ENCODE measurements at regions not wholly inside any gene's neighbourhood (a gene's known extent, or its start where the extent isn't known, plus 50 kb on each side); places are given as distances from the start of the nearest gene placed in this dataset.

DNA sequence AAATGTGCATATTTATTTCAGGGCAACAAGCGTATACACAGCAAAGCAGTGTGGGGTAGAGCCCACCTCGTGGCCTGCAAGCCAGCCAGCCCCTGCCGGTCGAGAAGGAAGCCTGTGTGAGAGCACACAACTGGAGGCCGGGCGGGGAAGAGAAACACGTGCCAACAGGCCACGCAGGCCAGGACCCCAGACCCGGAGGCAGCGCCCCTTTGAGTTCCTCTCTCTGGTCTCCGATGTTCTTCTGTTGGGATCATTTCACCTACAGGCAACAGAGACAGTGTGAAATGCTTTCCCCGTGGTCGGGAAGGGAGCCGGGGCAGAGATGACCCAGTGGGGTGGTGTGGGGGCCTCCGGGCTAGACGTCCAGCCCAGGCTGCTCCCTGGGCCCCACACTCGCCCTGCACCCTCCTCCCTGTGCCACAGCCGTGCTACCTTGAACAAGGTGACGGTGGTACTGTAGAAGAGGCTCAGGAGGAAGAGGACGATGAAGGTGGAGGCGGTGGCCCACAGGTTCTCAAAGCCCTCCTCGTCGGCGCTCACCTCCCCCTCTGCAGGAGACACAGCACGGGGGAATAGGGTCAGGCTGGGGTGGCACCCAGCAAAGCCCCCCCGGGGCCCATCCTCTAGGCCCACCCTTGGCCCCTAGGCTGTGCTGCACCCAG, 325.5 kb downstream of the TMEM121 start:
- H3K4me1 Mint-ChIP-seq (ENCODE audit: low read depth), result peaks cover 7% of the 10 kb centered on the region
- H3K36me3 Mint-ChIP-seq (ENCODE audit: low read depth), result peaks cover 6% of the 10 kb centered on the region
- H3K9me3 Mint-ChIP-seq, result no peaks in the 10 kb centered on the region
- H3K4me3 Mint-ChIP-seq, result no peak overlapping the region
- H3K27me3 Mint-ChIP-seq (ENCODE audit: low read depth), result no peaks in the 10 kb centered on the region
- no peak overlapping the region for H3K27ac Mint-ChIP-seq

DNA sequence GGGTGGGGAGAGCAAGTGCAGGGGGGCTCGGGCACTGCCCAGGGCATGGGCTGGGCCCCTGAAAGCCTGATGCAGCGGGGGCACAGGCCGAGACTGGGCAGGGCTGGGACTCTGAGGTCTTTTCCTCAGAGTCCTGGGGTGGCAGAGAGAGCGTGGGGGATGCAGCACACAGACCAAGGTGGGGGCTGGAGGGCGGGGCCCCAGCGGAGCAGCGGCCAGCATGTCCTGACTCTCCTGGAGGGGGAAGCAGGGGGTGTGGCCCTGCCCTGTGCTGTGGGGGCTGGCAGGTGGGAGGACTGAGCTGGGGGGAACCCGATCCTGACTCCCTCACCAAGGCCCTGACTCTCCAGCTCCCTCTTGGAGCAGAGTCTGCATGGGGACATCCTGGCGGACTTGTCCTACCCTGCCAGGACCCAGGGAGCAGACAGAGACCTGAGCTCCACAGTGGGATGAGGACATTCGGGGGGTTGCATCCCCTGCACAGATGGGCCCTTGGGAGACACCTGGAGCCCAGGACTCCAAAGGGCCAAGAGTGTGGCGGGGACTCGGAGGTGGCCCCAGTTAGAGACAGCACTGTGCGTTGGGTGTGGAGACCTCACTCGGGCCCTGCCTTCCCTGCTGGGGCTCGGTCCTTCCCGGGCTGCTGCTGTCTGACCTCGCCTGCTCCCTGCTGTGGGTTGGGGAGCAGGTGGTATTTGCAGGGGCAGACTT, 326.1 kb downstream of the TMEM121 start:
- no peak overlapping the region for H3K27ac Mint-ChIP-seq
- H3K9me3 Mint-ChIP-seq, result no peaks in the 10 kb centered on the region
- peaks cover 6% of the 10 kb centered on the region for H3K36me3 Mint-ChIP-seq (ENCODE audit: low read depth)
- peaks cover 10% of the 10 kb centered on the region for H3K4me1 Mint-ChIP-seq (ENCODE audit: low read depth)
- H3K4me3 Mint-ChIP-seq, result no peak overlapping the region
- no peaks in the 10 kb centered on the region for H3K27me3 Mint-ChIP-seq (ENCODE audit: low read depth)

DNA sequence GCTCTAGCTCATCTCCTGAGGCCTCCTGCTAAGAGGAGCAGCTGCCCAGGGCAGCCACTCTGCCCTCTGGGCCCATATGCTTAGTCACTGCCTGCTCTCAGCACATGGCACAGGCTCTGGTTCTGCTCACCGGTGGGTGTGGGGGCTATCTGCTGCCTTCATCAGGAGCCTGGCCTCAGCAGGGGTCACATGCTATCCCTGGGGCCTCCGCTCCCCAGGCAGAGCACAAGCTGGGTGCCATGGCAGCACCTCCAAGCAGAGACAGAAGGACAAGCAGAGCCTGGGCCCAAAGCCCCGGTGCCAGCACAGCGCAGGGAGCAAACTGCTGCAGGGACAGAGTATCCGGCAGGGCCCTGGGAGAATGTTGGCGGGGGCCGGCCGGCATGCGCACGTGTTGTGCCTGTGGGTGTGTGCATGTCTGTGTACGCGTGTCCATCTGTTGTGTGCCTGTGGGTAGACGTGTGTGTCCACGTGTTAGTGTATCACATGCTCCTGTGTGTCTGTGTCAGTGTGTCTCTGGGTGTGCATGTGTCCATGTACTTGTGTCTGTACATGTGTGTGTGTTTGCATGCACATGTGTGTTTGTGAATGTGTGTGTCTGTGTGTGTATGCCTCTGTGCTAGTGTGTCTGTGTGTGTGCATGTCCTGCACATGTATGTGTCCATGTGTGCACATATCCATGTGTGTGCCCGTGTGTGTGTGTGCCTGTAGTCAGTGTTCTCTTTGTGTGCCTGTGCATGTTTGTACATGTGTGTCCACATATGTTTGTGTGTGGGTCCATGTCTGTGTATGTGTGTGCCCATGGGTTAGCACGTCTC, 326.9 kb downstream of the TMEM121 start:
- peaks cover 6% of the 10 kb centered on the region for H3K36me3 Mint-ChIP-seq (ENCODE audit: low read depth)
- no peaks in the 10 kb centered on the region for H3K9me3 Mint-ChIP-seq
- no peak overlapping the region for H3K4me3 Mint-ChIP-seq
- no peak overlapping the region for H3K27ac Mint-ChIP-seq
- H3K4me1 Mint-ChIP-seq (ENCODE audit: low read depth), result peaks cover 16% of the 10 kb centered on the region
- H3K27me3 Mint-ChIP-seq (ENCODE audit: low read depth), result no peaks in the 10 kb centered on the region

DNA sequence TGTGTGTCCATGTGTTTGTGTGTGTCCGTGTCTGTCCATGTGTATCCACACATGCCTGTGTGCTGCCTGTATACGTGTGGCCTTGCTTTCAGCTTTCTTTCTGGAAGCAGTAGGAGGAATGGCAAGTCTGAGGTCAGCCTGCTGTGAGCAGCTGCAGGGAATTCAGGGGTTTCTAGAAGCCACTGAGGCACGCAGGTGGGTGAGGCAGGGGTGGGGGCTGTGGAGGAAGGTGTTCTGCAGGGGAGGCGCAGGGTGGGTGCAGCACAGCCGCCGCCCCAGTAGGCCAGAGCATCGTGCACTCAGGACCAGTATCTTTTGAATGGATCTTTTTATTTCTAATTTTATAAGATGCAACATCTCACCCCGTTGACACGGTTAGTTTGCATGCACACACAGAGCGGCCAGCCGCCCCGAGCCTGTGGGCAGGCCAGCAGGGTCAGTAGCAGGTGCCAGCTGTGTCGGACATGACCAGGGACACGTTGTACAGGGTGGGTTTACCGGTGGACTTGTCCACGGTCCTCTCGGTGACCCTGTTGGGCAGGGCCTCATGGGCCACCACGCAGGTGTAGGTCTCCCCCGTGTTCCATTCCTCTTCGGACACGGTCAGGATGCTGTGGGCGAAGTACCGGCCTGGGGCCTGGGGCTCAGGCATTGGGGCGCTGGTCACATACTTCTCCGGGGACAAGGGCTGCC, 327.7 kb downstream of the TMEM121 start:
- peaks cover 23% of the 10 kb centered on the region for H3K4me1 Mint-ChIP-seq (ENCODE audit: low read depth)
- no peaks in the 10 kb centered on the region for H3K27me3 Mint-ChIP-seq (ENCODE audit: low read depth)
- no peak overlapping the region for H3K27ac Mint-ChIP-seq
- H3K36me3 Mint-ChIP-seq (ENCODE audit: low read depth), result peaks cover 6% of the 10 kb centered on the region
- H3K9me3 Mint-ChIP-seq, result no peaks in the 10 kb centered on the region
- H3K4me3 Mint-ChIP-seq, result no peak overlapping the region

DNA sequence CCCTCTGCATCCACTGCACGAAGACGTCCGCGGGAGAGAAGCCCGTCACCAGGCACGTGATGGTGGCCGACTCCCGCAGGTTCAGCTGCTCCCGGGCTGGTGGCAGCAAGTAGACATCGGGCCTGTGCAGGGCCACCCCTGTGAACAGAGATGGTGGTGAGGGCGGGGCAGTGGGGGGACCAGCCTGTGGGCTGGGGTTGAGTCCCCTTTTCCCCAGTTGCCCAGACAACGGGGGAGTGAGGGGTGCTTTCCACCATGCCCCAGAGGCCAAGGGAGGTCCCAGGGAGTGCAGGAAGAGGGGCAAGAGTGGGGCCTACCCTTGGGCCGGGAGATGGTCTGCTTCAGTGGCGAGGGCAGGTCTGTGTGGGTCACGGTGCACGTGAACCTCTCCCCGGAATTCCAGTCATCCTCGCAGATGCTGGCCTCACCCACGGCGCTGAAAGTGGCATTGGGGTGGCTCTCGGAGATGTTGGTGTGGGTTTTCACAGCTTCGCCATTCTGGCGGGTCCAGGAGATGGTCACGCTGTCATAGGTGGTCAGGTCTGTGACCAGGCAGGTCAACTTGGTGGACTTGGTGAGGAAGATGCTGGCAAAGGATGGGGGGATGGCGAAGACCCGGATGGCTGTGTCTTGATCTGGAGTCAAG, 328.3 kb downstream of the TMEM121 start:
- Mint-ChIP-seq H3K27me3 (ENCODE audit: low read depth) (no peaks in the 10 kb centered on the region), H3K36me3 (ENCODE audit: low read depth) (peaks cover 6% of the 10 kb centered on the region), H3K27ac (no peak overlapping the region), H3K4me1 (ENCODE audit: low read depth) (peaks cover 23% of the 10 kb centered on the region), H3K4me3 (no peak overlapping the region), H3K9me3 (no peaks in the 10 kb centered on the region)

DNA sequence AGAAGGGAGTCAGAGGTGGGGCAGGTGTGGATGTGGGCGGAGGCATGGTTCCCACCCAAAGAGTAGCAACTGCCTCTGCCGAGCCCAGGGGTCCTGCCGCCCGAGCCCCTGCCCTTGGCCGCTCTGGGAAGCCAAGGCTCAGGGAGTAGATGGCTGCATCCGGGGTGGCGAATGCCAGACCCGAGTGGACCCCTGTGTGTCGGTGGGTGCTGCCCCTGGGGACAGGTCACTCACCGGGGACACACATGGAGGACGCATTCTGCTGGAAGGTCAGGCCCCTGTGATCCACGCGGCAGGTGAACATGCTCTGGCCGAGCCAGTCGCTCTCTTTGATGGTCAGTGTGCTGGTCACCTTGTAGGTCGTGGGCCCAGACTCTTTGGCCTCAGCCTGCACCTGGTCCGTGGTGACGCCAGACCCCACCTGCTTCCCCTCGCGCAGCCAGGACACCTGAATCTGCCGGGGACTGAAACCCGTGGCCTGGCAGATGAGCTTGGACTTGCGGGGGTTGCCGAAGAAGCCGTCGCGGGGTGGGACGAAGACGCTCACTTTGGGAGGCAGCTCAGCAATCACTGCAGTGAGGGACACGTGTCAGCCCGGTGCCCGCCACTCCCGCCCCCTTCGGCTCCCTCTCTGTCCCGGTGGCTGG, 329.0 kb downstream of the TMEM121 start:
- no peaks in the 10 kb centered on the region for H3K27me3 Mint-ChIP-seq (ENCODE audit: low read depth)
- no peak overlapping the region for H3K4me3 Mint-ChIP-seq
- H3K27ac Mint-ChIP-seq, result no peak overlapping the region

DNA sequence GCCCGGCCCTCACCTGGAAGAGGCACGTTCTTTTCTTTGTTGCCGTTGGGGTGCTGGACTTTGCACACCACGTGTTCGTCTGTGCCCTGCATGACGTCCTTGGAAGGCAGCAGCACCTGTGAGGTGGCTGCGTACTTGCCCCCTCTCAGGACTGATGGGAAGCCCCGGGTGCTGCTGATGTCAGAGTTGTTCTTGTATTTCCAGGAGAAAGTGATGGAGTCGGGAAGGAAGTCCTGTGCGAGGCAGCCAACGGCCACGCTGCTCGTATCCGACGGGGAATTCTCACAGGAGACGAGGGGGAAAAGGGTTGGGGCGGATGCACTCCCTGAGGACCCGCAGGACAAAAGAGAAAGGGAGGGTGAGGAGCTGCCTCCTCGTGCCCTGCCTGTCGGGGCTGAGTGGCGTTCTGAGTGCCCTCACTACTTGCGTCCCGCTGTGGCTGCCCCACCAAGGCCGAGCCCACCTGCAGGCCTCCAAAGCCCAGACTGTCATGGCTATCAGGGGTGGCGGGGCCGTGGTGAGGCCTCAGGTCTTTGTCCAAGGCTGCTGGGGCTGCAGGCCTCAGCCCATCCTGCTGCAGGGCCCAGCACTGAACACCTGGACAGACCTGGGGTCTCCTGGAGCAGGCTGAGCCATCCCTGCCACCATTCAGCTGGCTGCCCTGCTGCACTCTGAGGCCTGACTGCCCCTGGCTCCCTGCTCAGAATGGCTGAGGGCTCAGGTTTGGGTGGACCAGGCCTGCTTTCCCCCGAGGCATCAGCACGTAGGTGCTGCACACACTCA, 329.7 kb downstream of the TMEM121 start:
- peak overlapping the region; percentile 37 for H3K4me3 Mint-ChIP-seq
- no peaks in the 10 kb centered on the region for H3K9me3 Mint-ChIP-seq
- peaks cover 34% of the 10 kb centered on the region for H3K4me1 Mint-ChIP-seq (ENCODE audit: low read depth)
- peak overlapping the region; percentile 59 for H3K27ac Mint-ChIP-seq
- H3K27me3 Mint-ChIP-seq (ENCODE audit: low read depth), result no peaks in the 10 kb centered on the region
- peaks cover 9% of the 10 kb centered on the region for H3K36me3 Mint-ChIP-seq (ENCODE audit: low read depth)

More for the DNA sequence above, 329.0 kb downstream of the TMEM121 start:
- Mint-ChIP-seq H3K9me3 (no peaks in the 10 kb centered on the region), H3K4me1 (ENCODE audit: low read depth) (peaks cover 27% of the 10 kb centered on the region), H3K36me3 (ENCODE audit: low read depth) (peaks cover 8% of the 10 kb centered on the region)

DNA sequence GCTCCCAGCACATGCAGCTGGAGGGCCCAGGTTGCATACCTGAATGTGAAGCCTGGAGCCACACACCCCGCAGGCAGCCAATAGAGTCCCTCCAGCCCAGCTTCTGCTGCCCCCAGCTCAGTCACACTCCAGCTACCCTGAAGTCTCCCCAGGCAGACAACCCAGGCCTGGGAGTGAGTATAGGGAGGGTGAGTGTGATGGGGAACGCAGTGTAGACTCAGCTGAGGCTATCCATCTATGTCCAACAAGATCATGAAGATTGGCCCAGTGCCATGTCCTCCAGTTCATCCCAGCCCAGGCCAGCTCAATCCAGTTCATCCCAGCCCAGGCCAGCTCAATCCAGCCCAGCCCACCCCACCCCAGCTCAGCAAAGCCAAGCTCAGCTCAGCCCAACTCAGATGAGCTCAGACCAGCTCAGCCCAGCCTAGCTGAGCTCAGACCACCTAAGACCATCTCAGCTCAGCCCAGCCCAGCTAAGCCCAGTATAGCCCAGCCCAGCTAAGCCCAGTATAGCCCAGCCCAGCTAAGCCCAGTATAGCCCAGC, 330.4 kb downstream of the TMEM121 start:
- peak overlapping the region; percentile 59 for H3K27ac Mint-ChIP-seq

DNA sequence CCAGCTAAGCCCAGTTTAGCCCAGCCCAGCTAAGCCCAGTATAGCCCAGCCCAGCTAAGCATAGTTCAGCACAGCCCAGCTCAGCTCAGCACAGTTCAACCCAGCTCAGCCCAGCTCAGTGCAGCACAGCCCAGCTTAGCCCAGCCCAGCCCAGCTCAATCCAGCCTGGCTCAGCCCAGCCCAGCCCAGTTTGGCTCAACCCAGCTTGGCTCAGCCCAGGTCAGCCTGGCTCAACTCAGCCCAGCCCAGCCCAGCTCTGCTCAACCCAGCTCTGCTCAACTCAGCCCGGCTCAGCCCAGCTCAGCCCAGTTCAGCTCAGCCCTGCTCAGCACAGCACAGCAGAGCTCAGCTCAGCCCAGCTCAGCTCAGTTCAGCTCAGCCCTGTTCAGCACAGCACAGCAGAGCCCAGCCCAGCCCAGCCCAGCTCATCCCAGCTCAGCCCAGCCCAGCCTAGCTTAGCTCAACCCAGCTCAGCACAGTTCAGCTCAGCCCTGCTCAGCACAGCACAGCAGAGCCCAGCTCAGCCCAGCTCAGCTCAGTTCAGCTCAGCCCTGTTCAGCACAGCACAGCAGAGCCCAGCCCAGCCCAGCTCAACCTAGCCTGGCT, 330.9 kb downstream of the TMEM121 start:
- Mint-ChIP-seq H3K4me1 (ENCODE audit: low read depth) (peaks cover 46% of the 10 kb centered on the region), H3K27me3 (ENCODE audit: low read depth) (no peaks in the 10 kb centered on the region), H3K27ac (peak overlapping the region; percentile 63), H3K4me3 (peak overlapping the region; percentile 63), H3K36me3 (ENCODE audit: low read depth) (peaks cover 9% of the 10 kb centered on the region), H3K9me3 (no peaks in the 10 kb centered on the region)

More for the DNA sequence above, 330.4 kb downstream of the TMEM121 start:
- Mint-ChIP-seq H3K4me1 (ENCODE audit: low read depth) (peaks cover 41% of the 10 kb centered on the region), H3K36me3 (ENCODE audit: low read depth) (peaks cover 9% of the 10 kb centered on the region), H3K27me3 (ENCODE audit: low read depth) (no peaks in the 10 kb centered on the region), H3K9me3 (no peaks in the 10 kb centered on the region), H3K4me3 (peak overlapping the region; percentile 36)

DNA sequence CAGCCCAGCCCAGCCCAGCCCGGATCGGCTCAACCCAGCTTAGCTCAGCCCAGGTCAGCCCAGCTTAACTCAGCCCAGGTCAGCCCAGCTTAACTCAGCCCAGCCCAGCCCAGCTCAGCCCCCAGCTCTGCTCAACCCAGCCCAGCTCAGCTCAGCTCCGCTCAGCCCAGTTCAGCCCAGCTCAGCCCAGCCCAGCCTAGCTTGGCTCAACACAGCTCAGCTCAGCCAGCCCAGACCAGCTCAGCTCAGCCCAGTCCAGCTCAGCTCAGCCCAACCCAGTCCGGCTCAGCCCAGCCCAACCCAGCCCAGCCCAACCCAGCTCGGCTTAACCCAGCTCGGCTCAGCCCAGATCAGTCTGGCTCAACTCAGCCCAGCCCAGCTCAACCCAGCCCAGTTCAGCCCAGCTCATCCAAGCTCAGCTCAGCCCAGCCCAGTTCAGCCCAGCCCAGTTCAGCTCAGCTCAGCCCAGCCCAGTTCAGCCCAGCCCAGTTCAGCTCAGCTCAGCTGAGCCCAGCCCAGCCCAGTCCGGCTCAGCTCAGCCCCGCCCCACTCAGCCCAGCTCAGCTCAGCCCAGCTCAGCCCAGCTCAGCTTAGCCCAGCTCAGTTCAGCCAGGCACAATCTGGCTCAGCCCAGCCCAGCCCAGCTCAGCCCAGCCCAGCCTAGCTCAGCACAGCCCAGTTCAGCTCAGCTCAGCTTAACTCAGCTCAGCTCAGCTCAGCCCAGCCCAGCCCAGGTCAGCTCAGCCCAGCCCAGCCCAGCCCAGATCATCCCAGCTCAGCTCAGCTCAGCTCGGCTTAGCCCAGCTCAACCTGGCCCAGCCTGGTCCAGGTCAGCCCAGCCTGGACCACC, 331.7 kb downstream of the TMEM121 start:
- Mint-ChIP-seq H3K27me3 (ENCODE audit: low read depth) (no peaks in the 10 kb centered on the region), H3K9me3 (no peaks in the 10 kb centered on the region), H3K4me3 (peak overlapping the region; percentile 65), H3K4me1 (ENCODE audit: low read depth) (peaks cover 52% of the 10 kb centered on the region), H3K27ac (peak overlapping the region; percentile 75), H3K36me3 (ENCODE audit: low read depth) (peaks cover 9% of the 10 kb centered on the region)

DNA sequence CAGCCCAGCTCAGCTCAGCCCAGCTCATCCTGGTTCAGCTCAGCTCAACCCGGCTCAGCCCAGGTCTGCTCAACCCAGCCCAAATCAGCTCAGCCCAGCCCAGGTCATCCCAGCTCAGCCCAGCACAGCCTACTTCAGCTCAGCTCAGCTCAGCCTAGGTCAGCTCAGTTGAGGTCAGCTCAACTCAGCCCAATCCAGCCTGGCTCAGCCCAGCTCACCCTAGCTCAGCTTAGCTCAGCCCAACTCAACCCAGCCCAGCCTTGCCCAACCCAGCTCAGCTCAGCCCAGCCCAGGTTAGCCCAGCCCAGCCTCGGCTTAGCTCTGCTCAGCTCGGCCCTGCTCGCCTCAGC, 332.3 kb downstream of the TMEM121 start:
- peak overlapping the region; percentile 65 for H3K4me3 Mint-ChIP-seq
- peaks cover 7% of the 10 kb centered on the region for H3K36me3 Mint-ChIP-seq (ENCODE audit: low read depth)
- peak overlapping the region; percentile 75 for H3K27ac Mint-ChIP-seq
- no peaks in the 10 kb centered on the region for H3K9me3 Mint-ChIP-seq
- H3K27me3 Mint-ChIP-seq (ENCODE audit: low read depth), result no peaks in the 10 kb centered on the region
- peaks cover 52% of the 10 kb centered on the region for H3K4me1 Mint-ChIP-seq (ENCODE audit: low read depth)
